ENCODE measurements at regions not wholly inside any gene's neighbourhood (a gene's known extent, or its start where the extent isn't known, plus 50 kb on each side); places are given as distances from the start of the nearest gene placed in this dataset.

DNA sequence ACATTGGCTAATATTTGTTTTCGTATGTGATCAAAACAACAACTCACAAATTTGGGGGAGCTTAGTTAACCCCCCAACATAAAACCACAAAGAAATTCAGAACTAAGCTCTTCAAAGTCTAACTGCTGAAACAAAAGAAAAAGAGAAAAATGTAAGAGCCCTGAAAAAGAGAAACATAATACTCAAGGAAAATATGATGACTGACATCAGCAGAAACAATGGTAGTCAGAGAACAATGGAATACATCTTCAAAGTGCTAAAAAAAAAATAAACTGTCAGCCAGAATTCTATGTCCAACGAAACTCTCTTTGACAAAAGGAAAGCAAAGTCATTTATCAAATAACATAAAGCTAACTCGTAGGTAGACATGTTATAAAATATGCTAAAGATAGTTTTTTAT lies 566.3 kb upstream of the GRAMD2B start:
- TF ChIP-seq, protein P1, sequence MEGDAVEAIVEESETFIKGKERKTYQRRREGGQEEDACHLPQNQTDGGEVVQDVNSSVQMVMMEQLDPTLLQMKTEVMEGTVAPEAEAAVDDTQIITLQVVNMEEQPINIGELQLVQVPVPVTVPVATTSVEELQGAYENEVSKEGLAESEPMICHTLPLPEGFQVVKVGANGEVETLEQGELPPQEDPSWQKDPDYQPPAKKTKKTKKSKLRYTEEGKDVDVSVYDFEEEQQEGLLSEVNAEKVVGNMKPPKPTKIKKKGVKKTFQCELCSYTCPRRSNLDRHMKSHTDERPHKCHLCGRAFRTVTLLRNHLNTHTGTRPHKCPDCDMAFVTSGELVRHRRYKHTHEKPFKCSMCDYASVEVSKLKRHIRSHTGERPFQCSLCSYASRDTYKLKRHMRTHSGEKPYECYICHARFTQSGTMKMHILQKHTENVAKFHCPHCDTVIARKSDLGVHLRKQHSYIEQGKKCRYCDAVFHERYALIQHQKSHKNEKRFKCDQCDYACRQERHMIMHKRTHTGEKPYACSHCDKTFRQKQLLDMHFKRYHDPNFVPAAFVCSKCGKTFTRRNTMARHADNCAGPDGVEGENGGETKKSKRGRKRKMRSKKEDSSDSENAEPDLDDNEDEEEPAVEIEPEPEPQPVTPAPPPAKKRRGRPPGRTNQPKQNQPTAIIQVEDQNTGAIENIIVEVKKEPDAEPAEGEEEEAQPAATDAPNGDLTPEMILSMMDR (IDR thresholded peaks at IDR 0.05) = no peak
- TF ChIP-seq POLR2A (IDR thresholded peaks at IDR 0.05) = no peak
